ENCODE measurements at regions not wholly inside any gene's neighbourhood (a gene's known extent, or its start where the extent isn't known, plus 50 kb on each side); places are given as distances from the start of the nearest gene placed in this dataset.

DNA sequence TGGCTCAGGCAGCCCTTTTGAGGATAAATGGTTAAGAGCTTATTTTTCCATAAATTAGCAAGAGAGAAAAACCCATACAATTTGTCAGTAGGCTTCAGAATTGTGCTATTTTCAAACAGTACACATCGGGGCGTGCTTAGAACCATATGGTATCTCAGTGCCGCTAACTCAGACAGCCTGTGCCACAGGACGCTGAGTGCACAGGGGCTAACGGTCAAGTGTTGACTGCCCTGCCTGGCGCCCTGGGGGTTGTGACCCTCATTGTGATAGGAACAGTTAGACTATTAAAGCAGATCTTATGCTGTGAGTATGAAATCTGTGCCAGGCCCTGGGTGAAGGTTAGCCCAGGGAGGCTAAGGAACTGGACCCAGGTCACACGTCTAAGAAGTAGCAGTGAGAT is 1519.7 kb downstream of the BRD1 start:
- H3K4me3 ChIP-seq, result no peak overlapping the region
- no peaks in the 10 kb centered on the region for H3K36me3 ChIP-seq
- no peak overlapping the region for H3K27ac ChIP-seq
- DNase-seq (ENCODE audit: low spot score), result peak; percentile 36
- peaks cover 0 to 18% of the 10 kb centered on the region in 2 donors for H3K9me3 ChIP-seq
- no peaks in the 10 kb centered on the region for H3K27me3 ChIP-seq
- TF ChIP-seq, protein P1, sequence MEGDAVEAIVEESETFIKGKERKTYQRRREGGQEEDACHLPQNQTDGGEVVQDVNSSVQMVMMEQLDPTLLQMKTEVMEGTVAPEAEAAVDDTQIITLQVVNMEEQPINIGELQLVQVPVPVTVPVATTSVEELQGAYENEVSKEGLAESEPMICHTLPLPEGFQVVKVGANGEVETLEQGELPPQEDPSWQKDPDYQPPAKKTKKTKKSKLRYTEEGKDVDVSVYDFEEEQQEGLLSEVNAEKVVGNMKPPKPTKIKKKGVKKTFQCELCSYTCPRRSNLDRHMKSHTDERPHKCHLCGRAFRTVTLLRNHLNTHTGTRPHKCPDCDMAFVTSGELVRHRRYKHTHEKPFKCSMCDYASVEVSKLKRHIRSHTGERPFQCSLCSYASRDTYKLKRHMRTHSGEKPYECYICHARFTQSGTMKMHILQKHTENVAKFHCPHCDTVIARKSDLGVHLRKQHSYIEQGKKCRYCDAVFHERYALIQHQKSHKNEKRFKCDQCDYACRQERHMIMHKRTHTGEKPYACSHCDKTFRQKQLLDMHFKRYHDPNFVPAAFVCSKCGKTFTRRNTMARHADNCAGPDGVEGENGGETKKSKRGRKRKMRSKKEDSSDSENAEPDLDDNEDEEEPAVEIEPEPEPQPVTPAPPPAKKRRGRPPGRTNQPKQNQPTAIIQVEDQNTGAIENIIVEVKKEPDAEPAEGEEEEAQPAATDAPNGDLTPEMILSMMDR (IDR thresholded peaks at IDR 0.05), result no peak
- no peaks in the 10 kb centered on the region for H3K4me1 ChIP-seq

DNA sequence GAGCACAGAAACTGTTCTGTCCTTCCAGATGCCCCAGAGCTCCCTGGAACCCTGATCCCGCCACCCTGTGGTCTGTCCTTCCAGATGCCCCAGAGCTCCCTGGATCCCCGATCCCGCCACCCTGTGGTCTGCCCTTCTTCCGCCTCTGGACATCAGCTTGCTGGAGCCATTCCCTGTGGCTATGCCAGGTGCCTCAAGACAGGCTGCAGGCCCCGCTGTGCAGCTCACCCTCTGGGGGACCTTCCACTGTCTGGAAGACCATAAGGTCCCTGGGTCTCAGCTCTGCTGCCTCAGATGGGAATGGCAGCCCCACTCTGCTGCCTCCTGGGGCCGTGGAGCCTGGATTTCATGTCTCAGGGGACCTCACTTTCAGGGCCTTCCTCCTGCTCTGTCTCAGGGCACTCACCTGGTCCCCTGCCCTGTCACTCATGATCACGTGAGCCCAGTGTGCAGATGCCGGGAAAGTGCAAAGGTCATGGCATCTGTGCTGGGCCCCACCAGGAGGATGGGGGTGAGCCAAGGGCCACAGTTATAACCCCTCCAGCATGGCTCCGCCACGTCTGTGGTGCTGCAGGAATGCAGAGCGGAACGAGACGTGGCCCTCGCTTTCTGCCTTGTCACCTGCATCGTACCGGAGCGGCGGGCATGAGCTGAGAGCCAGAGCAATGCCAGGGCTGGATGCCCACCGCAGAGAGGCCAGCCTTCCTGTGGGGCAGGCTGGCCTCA is 1520.7 kb downstream of the BRD1 start:
- DNase-seq (ENCODE audit: low spot score), result peak; percentile 44
- Histone ChIP-seq H3K27ac (no peak overlapping the region), H3K27me3 (no peaks in the 10 kb centered on the region), H3K4me1 (no peaks in the 10 kb centered on the region), H3K4me3 (no peak overlapping the region), H3K9me3 (peaks cover 0 to 12% of the 10 kb centered on the region in 2 donors), H3K36me3 (no peaks in the 10 kb centered on the region)
- TF ChIP-seq, protein P1 (IDR thresholded peaks at IDR 0.05), result no peak

DNA sequence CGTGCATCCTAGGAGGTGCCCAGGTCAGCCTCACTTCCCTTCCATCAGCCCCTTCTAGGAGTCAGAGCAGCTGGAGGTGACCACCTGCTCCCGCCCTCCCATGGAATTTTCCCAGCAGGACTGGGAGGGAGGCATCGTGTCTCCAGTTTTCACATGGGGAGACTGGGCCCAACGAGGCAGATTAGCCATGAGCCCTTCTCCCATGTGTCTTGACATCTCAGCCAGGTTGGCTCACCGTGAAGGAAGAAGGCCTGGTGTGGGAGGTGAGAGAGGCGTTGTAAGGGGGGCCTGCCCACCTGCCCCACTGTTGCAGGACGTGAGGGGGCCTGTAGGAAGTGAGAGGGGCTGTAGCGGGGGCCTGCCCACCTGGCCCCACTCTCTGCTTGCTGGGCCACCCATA is 1521.4 kb downstream of the BRD1 start:
- Histone ChIP-seq H3K4me1 (no peaks in the 10 kb centered on the region), H3K27me3 (no peaks in the 10 kb centered on the region), H3K27ac (no peak overlapping the region), H3K4me3 (no peak overlapping the region), H3K36me3 (no peaks in the 10 kb centered on the region), H3K9me3 (peaks cover 0 to 6% of the 10 kb centered on the region in 2 donors)
- TF ChIP-seq, protein P1 (IDR thresholded peaks at IDR 0.05), result no peak
- peak; percentile 42 for DNase-seq (ENCODE audit: low spot score)

DNA sequence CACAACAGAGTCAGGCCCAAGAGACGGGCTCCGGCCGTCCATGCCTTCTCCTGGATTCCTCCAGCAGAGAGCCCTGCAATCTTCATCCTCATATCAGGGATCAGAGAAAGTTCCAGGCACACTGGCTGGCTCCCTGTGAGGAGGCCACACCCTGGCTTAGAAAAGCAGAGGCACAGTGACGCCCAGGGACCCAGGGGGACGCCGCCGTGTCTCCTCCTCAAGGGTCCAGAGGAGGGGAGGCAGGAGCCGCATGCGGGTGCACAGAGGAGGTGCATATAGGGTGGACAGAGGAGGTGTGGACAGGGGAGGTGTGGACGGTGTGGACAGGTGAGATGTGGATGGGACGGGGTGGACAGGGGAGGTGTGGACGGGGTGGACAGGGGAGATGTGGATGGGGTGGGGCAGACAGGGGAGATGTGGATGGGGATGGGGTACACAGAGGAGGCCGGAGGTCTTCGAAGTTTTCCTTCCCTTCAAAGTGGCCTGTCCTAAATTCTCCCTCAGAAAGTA is 1521.9 kb downstream of the BRD1 start:
- TF ChIP-seq, protein P1 (IDR thresholded peaks at IDR 0.05), result no peak
- Histone ChIP-seq H3K9me3 (peaks cover 0 to under 1% of the 10 kb centered on the region in 2 donors), H3K27ac (no peak overlapping the region), H3K27me3 (no peaks in the 10 kb centered on the region), H3K4me1 (no peaks in the 10 kb centered on the region), H3K4me3 (no peak overlapping the region), H3K36me3 (no peaks in the 10 kb centered on the region)
- peak; percentile 47 for DNase-seq (ENCODE audit: low spot score)

DNA sequence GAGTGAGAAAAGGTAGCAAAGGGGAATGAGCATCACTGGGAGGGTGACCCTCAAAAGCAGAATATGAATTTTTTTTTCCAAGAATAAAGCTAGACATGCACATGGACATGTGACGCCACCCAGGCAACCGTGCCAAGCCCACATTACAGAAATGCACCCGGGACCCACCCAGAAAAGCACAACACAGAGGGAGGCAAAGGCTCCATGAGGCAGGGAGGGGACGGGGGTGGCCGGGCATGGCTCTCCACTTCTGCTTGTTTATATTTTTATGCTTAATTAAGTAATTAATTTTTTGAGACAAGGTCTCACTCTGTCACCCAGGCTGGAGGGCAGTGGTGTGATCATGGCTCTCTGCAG is 1524.3 kb downstream of the BRD1 start:
- TF ChIP-seq, protein P1 (IDR thresholded peaks at IDR 0.05), result no peak
- no peaks in the 10 kb centered on the region for H3K36me3 ChIP-seq
- H3K27me3 ChIP-seq, result no peaks in the 10 kb centered on the region
- no peak overlapping the region for H3K4me3 ChIP-seq
- H3K27ac ChIP-seq, result no peak overlapping the region
- no peaks in the 10 kb centered on the region for H3K9me3 ChIP-seq
- no peaks in the 10 kb centered on the region for H3K4me1 ChIP-seq
- DNase-seq (ENCODE audit: low spot score), result peak; percentile 54

All from right atrium auricular region (tissue), 2 donors.